MM.1S (cell line): ENCODE measurements at regions not wholly inside any gene's neighbourhood (a gene's known extent, or its start where the extent isn't known, plus 50 kb on each side); places are given as distances from the start of the nearest gene placed in this dataset.

Source experiments
- EZH2phosphoT487 ChIP-seq: fragments of 300-600 bp; sonication (generic); IDR thresholded peaks from 2 replicates; pipeline ENCODE4 v1.6.1; 2018; ENCODE audit warnings: antibody characterized with exemption, low read length
- TF ChIP-seq, protein P1 (sequence below): fragments of 300-600 bp; sonication (generic); IDR thresholded peaks from 2 replicates; pipeline ENCODE4 v1.5.1; 2016; ENCODE audit warnings: antibody characterized with exemption, low read length, mixed read lengths

- TF ChIP-seq, protein P1, sequence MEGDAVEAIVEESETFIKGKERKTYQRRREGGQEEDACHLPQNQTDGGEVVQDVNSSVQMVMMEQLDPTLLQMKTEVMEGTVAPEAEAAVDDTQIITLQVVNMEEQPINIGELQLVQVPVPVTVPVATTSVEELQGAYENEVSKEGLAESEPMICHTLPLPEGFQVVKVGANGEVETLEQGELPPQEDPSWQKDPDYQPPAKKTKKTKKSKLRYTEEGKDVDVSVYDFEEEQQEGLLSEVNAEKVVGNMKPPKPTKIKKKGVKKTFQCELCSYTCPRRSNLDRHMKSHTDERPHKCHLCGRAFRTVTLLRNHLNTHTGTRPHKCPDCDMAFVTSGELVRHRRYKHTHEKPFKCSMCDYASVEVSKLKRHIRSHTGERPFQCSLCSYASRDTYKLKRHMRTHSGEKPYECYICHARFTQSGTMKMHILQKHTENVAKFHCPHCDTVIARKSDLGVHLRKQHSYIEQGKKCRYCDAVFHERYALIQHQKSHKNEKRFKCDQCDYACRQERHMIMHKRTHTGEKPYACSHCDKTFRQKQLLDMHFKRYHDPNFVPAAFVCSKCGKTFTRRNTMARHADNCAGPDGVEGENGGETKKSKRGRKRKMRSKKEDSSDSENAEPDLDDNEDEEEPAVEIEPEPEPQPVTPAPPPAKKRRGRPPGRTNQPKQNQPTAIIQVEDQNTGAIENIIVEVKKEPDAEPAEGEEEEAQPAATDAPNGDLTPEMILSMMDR, result no peak
- TF ChIP-seq EZH2phosphoT487, result no peak
These were observed 68.8 kb downstream of the GJA1 start for GRCh38 chr6:121504227-121504626.
